ENCODE measurements at regions not wholly inside any gene's neighbourhood (a gene's known extent, or its start where the extent isn't known, plus 50 kb on each side); places are given as distances from the start of the nearest gene placed in this dataset.

DNA sequence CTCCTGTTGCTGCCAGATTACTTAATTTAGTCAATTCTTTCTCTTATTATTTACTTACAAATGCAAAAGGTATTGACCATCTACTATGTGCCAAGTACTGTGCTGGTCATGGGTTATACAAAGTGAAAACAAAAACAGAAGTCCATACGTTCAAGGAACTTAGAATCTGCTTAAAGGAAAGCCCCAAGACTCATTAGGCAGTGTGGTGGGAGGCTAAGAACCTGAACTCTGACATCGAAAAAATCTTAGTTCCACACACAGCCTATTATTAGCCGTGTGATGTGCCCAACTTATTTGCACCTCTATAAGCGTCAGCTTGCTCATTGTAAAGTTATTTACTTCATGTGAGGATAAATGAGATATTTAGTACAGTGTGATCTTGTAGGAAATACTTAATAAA is 227.4 kb upstream of the SORCS1 start:
- 74 to 78% methylated on average over 4 of the region's 4 CpGs for WGBS, 2 donors
- Histone ChIP-seq H3K36me3 (ENCODE audit: control insufficient read depth in 1 of 2, insufficient read depth in 2 of 2, low read length in 1 of 2) (no peaks in the 10 kb centered on the region), H3K4me3 (ENCODE audit: low read length in 2 of 2) (no peak overlapping the region), H3K27me3 (ENCODE audit: control insufficient read depth in 1 of 2, insufficient read depth in 2 of 2, low read length in 1 of 2) (no peaks in the 10 kb centered on the region), H3K9me3 (ENCODE audit: control insufficient read depth, low read length) (peaks cover 2% of the 10 kb centered on the region), H3K27ac (ENCODE audit: low read depth in 1 of 2, low read length in 2 of 2) (no peak overlapping the region), H3K4me1 (ENCODE audit: control insufficient read depth in 1 of 2, insufficient read depth in 2 of 2, low read length in 2 of 2) (no peaks in the 10 kb centered on the region)
- ATAC-seq (ENCODE audit: low FRiP score) (no peak), DNase-seq (no peak)
- intact Hi-C loops (cut with DNase I) = no loop called here

DNA sequence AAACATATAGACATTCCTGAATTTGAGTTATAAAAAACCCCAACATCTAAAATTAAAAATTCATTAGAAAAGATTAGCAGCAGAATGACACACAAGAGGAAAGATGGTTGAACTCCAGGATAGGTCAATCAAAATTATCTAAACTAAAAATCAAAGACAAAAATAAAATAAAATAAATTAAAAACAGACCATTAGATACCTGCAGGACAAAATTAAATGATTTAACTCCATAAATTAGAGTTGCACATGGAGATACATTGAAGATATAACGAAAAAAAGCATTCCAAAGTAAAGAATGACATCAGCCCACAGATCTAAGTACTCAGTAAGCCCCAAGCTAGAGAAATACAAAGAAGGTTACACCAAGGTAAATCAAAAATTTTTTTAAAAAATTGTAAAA is 226.1 kb upstream of the SORCS1 start:
- ATAC-seq (ENCODE audit: low FRiP score) = no peak
- intact Hi-C loops (cut with DNase I) = no loop called here
- Histone ChIP-seq H3K27me3 (ENCODE audit: control insufficient read depth in 1 of 2, insufficient read depth in 2 of 2, low read length in 1 of 2) (no peaks in the 10 kb centered on the region), H3K36me3 (ENCODE audit: control insufficient read depth in 1 of 2, insufficient read depth in 2 of 2, low read length in 1 of 2) (no peaks in the 10 kb centered on the region), H3K4me1 (ENCODE audit: control insufficient read depth in 1 of 2, insufficient read depth in 2 of 2, low read length in 2 of 2) (no peaks in the 10 kb centered on the region), H3K27ac (ENCODE audit: low read depth in 1 of 2, low read length in 2 of 2) (no peak overlapping the region), H3K9me3 (ENCODE audit: control insufficient read depth, low read length) (peaks cover 2% of the 10 kb centered on the region), H3K4me3 (ENCODE audit: low read length in 2 of 2) (no peak overlapping the region)
- 62 to 69% methylated on average over 1 of the region's 1 CpG for WGBS, 2 donors
- no peak for DNase-seq

DNA sequence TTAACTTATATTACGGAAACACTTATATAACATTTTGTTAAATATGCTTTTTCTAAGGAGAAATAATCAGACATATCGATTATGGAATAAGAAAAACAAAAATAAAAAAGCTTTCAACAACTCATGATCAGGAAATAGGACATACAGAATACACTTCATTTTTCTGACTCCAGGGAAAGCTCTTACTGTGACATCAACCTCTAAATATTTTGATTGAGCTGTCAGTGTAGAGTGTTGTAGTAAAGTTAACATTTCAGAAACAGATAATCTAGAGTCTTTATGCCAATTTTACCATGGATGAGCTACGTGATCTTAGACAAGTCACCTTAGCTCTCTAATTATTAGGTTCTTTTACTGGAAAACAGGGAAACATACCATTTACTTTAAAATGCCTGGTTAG is 218.9 kb upstream of the SORCS1 start:
- H3K4me3 ChIP-seq (ENCODE audit: low read length in 2 of 2) = no peak overlapping the region
- 70 to 78% methylated on average over 3 of the region's 3 CpGs for WGBS, 2 donors
- H3K36me3 ChIP-seq (ENCODE audit: control insufficient read depth in 1 of 2, insufficient read depth in 2 of 2, low read length in 1 of 2) = no peaks in the 10 kb centered on the region
- H3K27me3 ChIP-seq (ENCODE audit: control insufficient read depth in 1 of 2, insufficient read depth in 2 of 2, low read length in 1 of 2) = no peaks in the 10 kb centered on the region
- intact Hi-C loops (cut with DNase I) = no loop called here
- no peaks in the 10 kb centered on the region for H3K4me1 ChIP-seq (ENCODE audit: control insufficient read depth in 1 of 2, insufficient read depth in 2 of 2, low read length in 2 of 2)
- no peak overlapping the region for H3K27ac ChIP-seq (ENCODE audit: low read depth in 1 of 2, low read length in 2 of 2)
- ATAC-seq (ENCODE audit: low FRiP score) (no peak), DNase-seq (no peak)
- peaks cover 3% of the 10 kb centered on the region for H3K9me3 ChIP-seq (ENCODE audit: control insufficient read depth, low read length)

DNA sequence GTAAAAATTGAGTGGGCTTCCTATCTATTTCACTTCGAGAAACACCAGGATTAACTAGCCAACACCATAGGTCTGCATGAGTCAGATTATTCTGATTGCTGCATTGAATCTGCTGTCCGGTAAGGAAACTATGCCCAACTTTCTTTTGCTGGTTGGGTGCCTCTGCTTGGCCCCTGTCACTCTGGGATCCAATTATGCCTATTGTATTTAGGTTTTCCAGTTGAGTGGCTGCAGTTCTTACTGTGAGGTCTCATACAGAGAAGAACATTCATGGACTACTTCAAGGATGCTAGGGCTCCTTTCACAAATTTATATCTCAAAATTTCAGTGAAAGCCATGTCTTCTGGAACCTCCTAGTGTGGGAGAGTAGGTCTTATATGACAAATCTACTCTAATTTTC is 215.1 kb upstream of the SORCS1 start:
- ATAC-seq (ENCODE audit: low FRiP score) (no peak), DNase-seq (no peak)
- H3K4me1 ChIP-seq (ENCODE audit: control insufficient read depth in 1 of 2, insufficient read depth in 2 of 2, low read length in 2 of 2) = no peaks in the 10 kb centered on the region
- intact Hi-C loops (cut with DNase I) = no loop called here
- no peak overlapping the region for H3K27ac ChIP-seq (ENCODE audit: low read depth in 1 of 2, low read length in 2 of 2)
- WGBS, 2 donors = 86 to 90% methylated on average over 2 of the region's 2 CpGs
- no peak overlapping the region for H3K4me3 ChIP-seq (ENCODE audit: low read length in 2 of 2)
- no peaks in the 10 kb centered on the region for H3K9me3 ChIP-seq (ENCODE audit: control insufficient read depth, low read length)
- H3K27me3 ChIP-seq (ENCODE audit: control insufficient read depth in 1 of 2, insufficient read depth in 2 of 2, low read length in 1 of 2) = no peaks in the 10 kb centered on the region
- no peaks in the 10 kb centered on the region for H3K36me3 ChIP-seq (ENCODE audit: control insufficient read depth in 1 of 2, insufficient read depth in 2 of 2, low read length in 1 of 2)

DNA sequence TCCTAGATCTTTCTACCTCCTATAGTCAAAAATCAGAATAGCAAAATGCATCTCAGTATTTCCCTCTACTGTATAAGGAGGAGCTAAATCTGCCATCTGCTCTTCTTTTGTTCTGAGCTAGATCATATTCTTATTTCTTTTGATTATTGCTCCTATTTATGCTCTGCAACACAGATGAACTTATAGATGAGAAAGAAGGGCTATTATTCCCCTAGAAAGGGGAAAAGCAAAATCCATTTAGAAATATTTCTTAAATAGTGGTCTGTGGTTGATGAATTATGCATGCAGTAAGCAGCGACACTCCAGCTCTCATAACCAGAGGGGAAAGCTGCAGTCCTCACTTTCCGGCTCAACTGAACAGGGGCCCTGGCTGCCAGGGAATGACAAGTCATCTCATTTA is 207.3 kb upstream of the SORCS1 start:
- no peak for DNase-seq
- Histone ChIP-seq H3K9me3 (ENCODE audit: control insufficient read depth, low read length) (no peaks in the 10 kb centered on the region), H3K27ac (ENCODE audit: low read depth in 1 of 2, low read length in 2 of 2) (no peak overlapping the region), H3K27me3 (ENCODE audit: control insufficient read depth in 1 of 2, insufficient read depth in 2 of 2, low read length in 1 of 2) (no peaks in the 10 kb centered on the region), H3K36me3 (ENCODE audit: control insufficient read depth in 1 of 2, insufficient read depth in 2 of 2, low read length in 1 of 2) (no peaks in the 10 kb centered on the region), H3K4me3 (ENCODE audit: low read length in 2 of 2) (no peak overlapping the region), H3K4me1 (ENCODE audit: control insufficient read depth in 1 of 2, insufficient read depth in 2 of 2, low read length in 2 of 2) (no peaks in the 10 kb centered on the region)
- WGBS, 2 donors = 52 to 53% methylated on average over 2 of the region's 2 CpGs
- intact Hi-C loops (cut with DNase I) = no loop called here
- ATAC-seq (ENCODE audit: low FRiP score) = no peak

DNA sequence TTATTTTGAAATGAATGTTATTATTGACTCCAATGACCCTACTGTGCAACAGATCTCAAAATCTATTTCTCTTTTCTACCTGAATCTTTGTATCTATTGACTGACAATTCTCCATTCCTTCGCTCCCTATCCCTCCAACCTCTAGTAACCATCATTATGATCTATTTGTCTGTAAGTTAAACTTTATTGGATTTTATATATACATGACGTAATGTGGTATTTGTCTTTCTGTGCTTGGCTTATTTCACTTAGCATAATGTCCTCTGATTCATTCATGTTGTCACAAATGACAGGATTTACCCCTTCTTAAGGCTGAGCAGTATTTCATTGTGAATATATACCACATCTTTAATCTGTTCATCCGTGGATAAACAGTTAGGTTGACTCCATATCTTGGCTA is 200.4 kb upstream of the SORCS1 start:
- Histone ChIP-seq H3K9me3 (ENCODE audit: control insufficient read depth, low read length) (no peaks in the 10 kb centered on the region), H3K4me3 (ENCODE audit: low read length in 2 of 2) (no peak overlapping the region), H3K4me1 (ENCODE audit: control insufficient read depth in 1 of 2, insufficient read depth in 2 of 2, low read length in 2 of 2) (no peaks in the 10 kb centered on the region), H3K27ac (ENCODE audit: low read depth in 1 of 2, low read length in 2 of 2) (no peak overlapping the region), H3K27me3 (ENCODE audit: control insufficient read depth in 1 of 2, insufficient read depth in 2 of 2, low read length in 1 of 2) (no peaks in the 10 kb centered on the region), H3K36me3 (ENCODE audit: control insufficient read depth in 1 of 2, insufficient read depth in 2 of 2, low read length in 1 of 2) (no peaks in the 10 kb centered on the region)
- ATAC-seq (ENCODE audit: low FRiP score) (no peak), DNase-seq (no peak)
- intact Hi-C loops (cut with DNase I) = no loop called here
- WGBS, 2 donors = 80% methylated on average over 3 of the region's 3 CpGs

DNA sequence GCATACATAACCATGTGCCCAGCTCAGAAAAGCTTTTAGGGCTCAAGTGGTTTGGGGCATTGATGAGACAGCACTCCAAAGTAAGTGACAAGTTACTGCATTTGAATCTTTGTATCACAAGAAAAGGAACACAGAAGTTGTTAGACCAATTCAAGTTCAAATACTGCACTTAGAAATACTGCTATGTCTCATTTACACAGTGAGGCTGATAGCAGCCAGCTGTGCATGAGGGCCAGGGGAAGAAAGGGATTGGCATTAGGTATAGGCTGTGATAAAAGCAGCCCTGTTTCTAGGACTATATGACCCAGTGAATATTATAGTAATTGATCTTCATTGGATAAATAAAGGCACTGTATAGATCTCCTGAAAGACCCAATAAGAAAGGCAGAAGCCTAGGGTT is 197.8 kb upstream of the SORCS1 start:
- intact Hi-C loops (cut with DNase I) = no loop called here
- Histone ChIP-seq H3K27me3 (ENCODE audit: control insufficient read depth in 1 of 2, insufficient read depth in 2 of 2, low read length in 1 of 2) (no peaks in the 10 kb centered on the region), H3K4me1 (ENCODE audit: control insufficient read depth in 1 of 2, insufficient read depth in 2 of 2, low read length in 2 of 2) (no peaks in the 10 kb centered on the region), H3K27ac (ENCODE audit: low read depth in 1 of 2, low read length in 2 of 2) (no peak overlapping the region), H3K36me3 (ENCODE audit: control insufficient read depth in 1 of 2, insufficient read depth in 2 of 2, low read length in 1 of 2) (no peaks in the 10 kb centered on the region), H3K4me3 (ENCODE audit: low read length in 2 of 2) (no peak overlapping the region), H3K9me3 (ENCODE audit: control insufficient read depth, low read length) (no peaks in the 10 kb centered on the region)
- ATAC-seq (ENCODE audit: low FRiP score) (no peak), DNase-seq (no peak)

DNA sequence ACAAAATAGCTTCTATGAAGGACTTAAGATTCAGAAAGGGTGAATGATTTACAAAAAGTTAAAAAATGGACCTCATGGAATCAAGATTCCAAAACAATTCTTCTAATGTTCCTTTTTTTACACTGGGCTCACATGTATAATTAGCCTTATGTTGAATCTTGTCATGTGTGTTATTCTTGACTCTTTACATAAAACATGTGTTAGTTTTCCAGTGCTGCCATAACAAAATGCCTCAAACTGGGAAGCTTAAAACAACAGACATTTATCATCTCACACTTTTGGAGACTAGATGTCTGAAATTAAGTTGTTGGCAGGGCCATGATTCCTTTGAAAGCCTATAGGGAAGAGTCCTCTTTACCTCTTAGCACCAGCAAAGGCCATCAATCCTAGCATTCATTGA is 192.5 kb upstream of the SORCS1 start:
- ATAC-seq (ENCODE audit: low FRiP score) = no peak
- intact Hi-C loops (cut with DNase I) = no loop called here

DNA sequence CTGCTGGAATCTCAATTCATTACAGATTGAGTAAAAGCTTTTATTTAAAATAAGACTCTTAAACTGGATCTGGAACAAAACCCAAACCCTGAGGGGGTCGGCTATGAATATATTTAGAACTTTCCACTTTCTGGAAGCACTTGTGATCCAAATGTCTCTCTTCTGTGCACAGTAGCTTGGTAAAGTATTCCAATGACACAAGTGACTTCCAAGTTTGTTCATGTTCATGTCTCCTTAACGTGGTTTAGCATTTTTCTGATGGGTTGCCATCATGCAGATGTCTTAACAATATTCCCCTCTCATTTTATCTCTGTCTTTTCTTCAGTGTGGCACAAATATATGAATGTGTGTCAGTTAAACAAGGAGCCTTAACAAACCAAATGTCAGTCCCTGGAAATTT is 191.9 kb upstream of the SORCS1 start:
- Histone ChIP-seq H3K36me3 (ENCODE audit: control insufficient read depth in 1 of 2, insufficient read depth in 2 of 2, low read length in 1 of 2) (no peaks in the 10 kb centered on the region), H3K27ac (ENCODE audit: low read depth in 1 of 2, low read length in 2 of 2) (no peak overlapping the region), H3K4me1 (ENCODE audit: control insufficient read depth in 1 of 2, insufficient read depth in 2 of 2, low read length in 2 of 2) (no peaks in the 10 kb centered on the region), H3K9me3 (ENCODE audit: control insufficient read depth, low read length) (peaks cover 2% of the 10 kb centered on the region), H3K27me3 (ENCODE audit: control insufficient read depth in 1 of 2, insufficient read depth in 2 of 2, low read length in 1 of 2) (no peaks in the 10 kb centered on the region), H3K4me3 (ENCODE audit: low read length in 2 of 2) (no peak overlapping the region)
- 55 to 56% methylated on average over 2 of the region's 2 CpGs for WGBS, 2 donors
- DNase-seq (no peak), ATAC-seq (ENCODE audit: low FRiP score) (no peak)
- intact Hi-C loops (cut with DNase I) = no loop called here

More for the DNA sequence above, 192.5 kb upstream of the SORCS1 start:
- Histone ChIP-seq H3K27me3 (ENCODE audit: control insufficient read depth in 1 of 2, insufficient read depth in 2 of 2, low read length in 1 of 2) (no peaks in the 10 kb centered on the region), H3K4me1 (ENCODE audit: control insufficient read depth in 1 of 2, insufficient read depth in 2 of 2, low read length in 2 of 2) (no peaks in the 10 kb centered on the region), H3K36me3 (ENCODE audit: control insufficient read depth in 1 of 2, insufficient read depth in 2 of 2, low read length in 1 of 2) (no peaks in the 10 kb centered on the region), H3K4me3 (ENCODE audit: low read length in 2 of 2) (no peak overlapping the region), H3K27ac (ENCODE audit: low read depth in 1 of 2, low read length in 2 of 2) (no peak overlapping the region), H3K9me3 (ENCODE audit: control insufficient read depth, low read length) (peaks cover 2% of the 10 kb centered on the region)
- no peak for DNase-seq

DNA sequence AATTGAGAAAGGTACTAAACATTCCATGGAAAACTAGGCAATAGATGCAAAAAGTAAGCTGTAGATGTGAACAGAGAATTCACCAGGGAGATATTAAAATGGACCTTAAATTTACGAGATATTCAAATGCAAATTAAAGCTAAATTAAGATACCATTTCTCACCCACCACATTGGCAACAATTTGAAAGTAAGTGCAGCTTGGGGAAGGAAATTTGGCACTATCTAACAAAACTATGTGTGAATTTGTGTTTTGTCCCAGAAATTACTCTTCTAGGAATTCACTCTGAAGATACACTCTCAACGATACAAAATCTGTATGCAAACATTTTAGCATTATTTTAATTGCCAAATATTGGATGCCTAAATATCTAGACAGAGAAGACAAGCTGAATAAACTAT is 178.2 kb upstream of the SORCS1 start:
- intact Hi-C loops (cut with DNase I) = no loop called here
- Histone ChIP-seq H3K4me3 (ENCODE audit: low read length in 2 of 2) (no peak overlapping the region), H3K4me1 (ENCODE audit: control insufficient read depth in 1 of 2, insufficient read depth in 2 of 2, low read length in 2 of 2) (no peaks in the 10 kb centered on the region), H3K27me3 (ENCODE audit: control insufficient read depth in 1 of 2, insufficient read depth in 2 of 2, low read length in 1 of 2) (no peaks in the 10 kb centered on the region), H3K36me3 (ENCODE audit: control insufficient read depth in 1 of 2, insufficient read depth in 2 of 2, low read length in 1 of 2) (no peaks in the 10 kb centered on the region), H3K27ac (ENCODE audit: low read depth in 1 of 2, low read length in 2 of 2) (no peak overlapping the region), H3K9me3 (ENCODE audit: control insufficient read depth, low read length) (no peaks in the 10 kb centered on the region)
- DNase-seq = no peak
- no peak for ATAC-seq (ENCODE audit: low FRiP score)
- WGBS, 2 donors = 79 to 82% methylated on average over 2 of the region's 2 CpGs
